Loucy (cell line): ENCODE measurements at regions not wholly inside any gene's neighbourhood (a gene's known extent, or its start where the extent isn't known, plus 50 kb on each side); places are given as distances from the start of the nearest gene placed in this dataset.

Experiments
- H2AFZ ChIP-seq: fragments of 200-600 bp; sonication (generic); 2 replicates; pipeline ENCODE4 v1.6.0; 2016; ENCODE audit warnings: antibody characterized with exemption, mild to moderate bottlenecking, low read length, moderate library complexity
- H3F3A ChIP-seq: fragments of 200-600 bp; 2 replicates; pipeline ENCODE4 v1.6.0; 2016; ENCODE audit warnings: antibody characterized with exemption, low read depth, mild to moderate bottlenecking
- H3K27me3 ChIP-seq: fragments of 200-600 bp; sonication (generic); 2 replicates; pipeline ENCODE4 v1.6.1; 2014; ENCODE audit warnings: low read length, mild to moderate bottlenecking; ENCODE audit not compliant: insufficient read depth, poor library complexity, severe bottlenecking
- H3K36me3 ChIP-seq: fragments of 200-600 bp; sonication (generic); 2 replicates; pipeline ENCODE4 v1.6.1; 2016; ENCODE audit warnings: low read length; ENCODE audit not compliant: insufficient read depth
- H3K4me1 ChIP-seq: fragments of 200-600 bp; sonication (generic); 2 replicates; pipeline ENCODE4 v1.5.1; 2014; ENCODE audit warnings: low read length, mild to moderate bottlenecking; ENCODE audit not compliant: insufficient read depth, poor library complexity, severe bottlenecking
- H3K4me2 ChIP-seq: fragments of 200-600 bp; sonication (generic); 2 replicates; pipeline ENCODE4 v1.6.0; 2014; ENCODE audit warnings: antibody characterized with exemption, low read length, low read depth, mild to moderate bottlenecking; ENCODE audit not compliant: poor library complexity, severe bottlenecking
- H3K4me3 ChIP-seq: fragments of 200-600 bp; sonication (generic); 2 replicates; pipeline ENCODE4 v1.5.1; 2014; ENCODE audit warnings: low read length, mild to moderate bottlenecking, mixed read lengths; ENCODE audit not compliant: poor library complexity, severe bottlenecking
- H3K79me2 ChIP-seq: fragments of 200-600 bp; sonication (generic); 2 replicates; pipeline ENCODE4 v1.6.1; 2014; ENCODE audit warnings: low read length; ENCODE audit not compliant: insufficient read depth
- H3K9ac ChIP-seq: fragments of 200-600 bp; sonication (generic); 2 replicates; pipeline ENCODE4 v1.6.0; 2014; ENCODE audit warnings: mild to moderate bottlenecking, low read depth, low read length, moderate library complexity; ENCODE audit not compliant: poor library complexity, severe bottlenecking
- H3K9me2 ChIP-seq: fragments of 200-600 bp; sonication (generic); replicated peaks from 2 replicates; pipeline ENCODE4 v1.6.1; 2016; ENCODE audit warnings: low read depth, low read length, mixed read lengths
- H3K9me3 ChIP-seq: fragments of 200-600 bp; sonication (generic); 2 replicates; pipeline ENCODE4 v1.6.1; 2014; ENCODE audit warnings: mild to moderate bottlenecking, antibody characterized with exemption, low read length, low read depth; ENCODE audit not compliant: insufficient read depth
- H4K20me1 ChIP-seq: fragments of 200-600 bp; sonication (generic); 2 replicates; pipeline ENCODE4 v1.6.0; 2014; ENCODE audit warnings: antibody characterized with exemption, low read length, mild to moderate bottlenecking; ENCODE audit not compliant: insufficient read depth, poor library complexity, severe bottlenecking
- EZH2phosphoT487 ChIP-seq: fragments of 200-600 bp; IDR thresholded peaks from 2 replicates; pipeline ENCODE4 v1.6.1; 2018; ENCODE audit warnings: antibody characterized with exemption, mild to moderate bottlenecking, moderate library complexity, borderline replicate concordance
- TF ChIP-seq, protein P1 (sequence below): fragments of 200-600 bp; sonication (generic); conservative IDR thresholded peaks from 2 replicates; pipeline ENCODE4 v1.5.1; 2014; ENCODE audit warnings: mild to moderate bottlenecking, antibody characterized with exemption, low read length

DNA sequence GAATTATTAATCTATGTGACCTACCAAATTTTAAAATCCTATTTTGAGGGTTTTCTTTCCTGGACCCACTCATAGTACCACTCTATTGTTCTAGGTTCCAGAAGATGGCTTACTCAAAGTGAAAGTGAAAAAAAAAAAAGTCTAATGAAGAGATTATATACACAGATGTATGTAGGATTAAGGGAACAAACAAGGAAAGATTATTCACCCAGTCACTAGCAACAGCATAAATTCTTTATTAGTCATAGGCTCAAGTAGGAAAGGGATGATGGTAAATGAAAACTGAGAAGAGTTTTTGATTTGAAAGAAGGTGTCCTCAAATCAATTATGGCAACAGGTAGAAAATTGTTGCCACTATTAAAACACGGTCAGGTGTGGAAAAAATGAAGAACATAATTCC is 923.7 kb downstream of the TBC1D32 start:
- TF ChIP-seq EZH2phosphoT487: no peak
- TF ChIP-seq, protein P1, sequence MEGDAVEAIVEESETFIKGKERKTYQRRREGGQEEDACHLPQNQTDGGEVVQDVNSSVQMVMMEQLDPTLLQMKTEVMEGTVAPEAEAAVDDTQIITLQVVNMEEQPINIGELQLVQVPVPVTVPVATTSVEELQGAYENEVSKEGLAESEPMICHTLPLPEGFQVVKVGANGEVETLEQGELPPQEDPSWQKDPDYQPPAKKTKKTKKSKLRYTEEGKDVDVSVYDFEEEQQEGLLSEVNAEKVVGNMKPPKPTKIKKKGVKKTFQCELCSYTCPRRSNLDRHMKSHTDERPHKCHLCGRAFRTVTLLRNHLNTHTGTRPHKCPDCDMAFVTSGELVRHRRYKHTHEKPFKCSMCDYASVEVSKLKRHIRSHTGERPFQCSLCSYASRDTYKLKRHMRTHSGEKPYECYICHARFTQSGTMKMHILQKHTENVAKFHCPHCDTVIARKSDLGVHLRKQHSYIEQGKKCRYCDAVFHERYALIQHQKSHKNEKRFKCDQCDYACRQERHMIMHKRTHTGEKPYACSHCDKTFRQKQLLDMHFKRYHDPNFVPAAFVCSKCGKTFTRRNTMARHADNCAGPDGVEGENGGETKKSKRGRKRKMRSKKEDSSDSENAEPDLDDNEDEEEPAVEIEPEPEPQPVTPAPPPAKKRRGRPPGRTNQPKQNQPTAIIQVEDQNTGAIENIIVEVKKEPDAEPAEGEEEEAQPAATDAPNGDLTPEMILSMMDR: no peak
- H3F3A ChIP-seq: no peaks in the 10 kb centered on the region
- no peak overlapping the region for H3K4me3 ChIP-seq
- no peaks in the 10 kb centered on the region for H4K20me1 ChIP-seq
- no peaks in the 10 kb centered on the region for H3K9me3 ChIP-seq
- no peaks in the 10 kb centered on the region for H3K36me3 ChIP-seq
- no peak overlapping the region for H2AFZ ChIP-seq
- no peak overlapping the region for H3K4me2 ChIP-seq
- no peaks in the 10 kb centered on the region for H3K9me2 ChIP-seq
- no peaks in the 10 kb centered on the region for H3K27me3 ChIP-seq
- no peaks in the 10 kb centered on the region for H3K79me2 ChIP-seq
- H3K4me1 ChIP-seq: no peaks in the 10 kb centered on the region
- H3K9ac ChIP-seq: no peak overlapping the region

DNA sequence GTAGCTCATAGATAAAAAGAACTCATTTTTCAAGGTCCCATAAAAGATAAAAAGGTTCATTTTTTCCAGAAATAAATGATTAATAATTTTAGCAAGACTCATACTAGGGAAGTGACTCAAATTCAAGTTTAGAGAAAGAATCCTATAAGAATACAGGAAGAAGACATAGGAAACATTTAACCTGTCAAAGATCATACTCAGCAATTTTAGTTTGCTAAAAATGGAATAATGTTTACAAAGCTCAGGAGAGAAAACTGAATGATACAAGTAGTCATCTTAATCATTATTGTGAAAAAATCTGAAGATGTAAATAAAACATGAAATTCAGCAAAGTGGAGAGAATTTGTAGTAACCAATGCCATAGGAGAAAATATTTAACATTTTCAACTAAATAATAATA is 926.6 kb downstream of the TBC1D32 start:
- no peaks in the 10 kb centered on the region for H3K36me3 ChIP-seq
- TF ChIP-seq, protein P1: no peak
- TF ChIP-seq EZH2phosphoT487: no peak

DNA sequence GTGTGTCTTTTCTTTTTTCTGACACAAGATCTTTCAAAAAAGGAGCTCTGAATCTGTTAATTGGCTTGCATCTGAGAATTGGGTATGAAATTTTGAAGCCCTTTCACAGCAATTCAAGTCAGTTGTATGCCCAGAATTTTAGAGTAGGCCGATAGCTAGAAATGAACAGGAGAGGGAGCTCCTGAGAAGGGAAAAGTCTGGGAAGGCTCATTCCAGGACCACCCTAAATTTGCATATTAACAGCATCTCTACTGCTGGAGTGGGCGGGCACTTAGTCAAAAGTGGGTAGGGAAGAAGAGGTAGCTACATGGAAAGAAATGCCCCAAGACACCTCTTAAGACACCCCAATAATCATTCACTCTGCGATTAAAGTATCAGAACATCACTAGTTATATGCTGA is 928.3 kb downstream of the TBC1D32 start:
- H3K27me3 ChIP-seq: no peaks in the 10 kb centered on the region
- no peaks in the 10 kb centered on the region for H3K9me2 ChIP-seq
- H4K20me1 ChIP-seq: no peaks in the 10 kb centered on the region
- no peak overlapping the region for H2AFZ ChIP-seq
- H3K36me3 ChIP-seq: no peaks in the 10 kb centered on the region
- no peaks in the 10 kb centered on the region for H3K9me3 ChIP-seq
- H3K4me2 ChIP-seq: no peak overlapping the region
- no peaks in the 10 kb centered on the region for H3K79me2 ChIP-seq
- H3K4me1 ChIP-seq: no peaks in the 10 kb centered on the region
- TF ChIP-seq, protein P1: peak; percentile 38
- TF ChIP-seq EZH2phosphoT487: no peak
- no peaks in the 10 kb centered on the region for H3F3A ChIP-seq
- no peak overlapping the region for H3K4me3 ChIP-seq
- no peak overlapping the region for H3K9ac ChIP-seq

More for the DNA sequence above, 926.6 kb downstream of the TBC1D32 start:
- no peaks in the 10 kb centered on the region for H3K4me1 ChIP-seq
- no peaks in the 10 kb centered on the region for H3K79me2 ChIP-seq
- no peaks in the 10 kb centered on the region for H4K20me1 ChIP-seq
- H2AFZ ChIP-seq: no peak overlapping the region
- no peaks in the 10 kb centered on the region for H3K9me2 ChIP-seq
- no peak overlapping the region for H3K4me2 ChIP-seq
- no peak overlapping the region for H3K9ac ChIP-seq
- H3K27me3 ChIP-seq: no peaks in the 10 kb centered on the region
- H3K4me3 ChIP-seq: no peak overlapping the region
- H3K9me3 ChIP-seq: no peaks in the 10 kb centered on the region
- no peaks in the 10 kb centered on the region for H3F3A ChIP-seq
